EL (cell line): ENCODE measurements at regions not wholly inside any gene's neighbourhood (a gene's known extent, or its start where the extent isn't known, plus 50 kb on each side); places are given as distances from the start of the nearest gene placed in this dataset.
A peak's percentile ranks its signal among the peaks of the same experiment; 100 is the strongest.
"Not testable (repeated sequence)": the region's sequence is repeated elsewhere in the genome, so short reads cannot be mapped to it uniquely, and the experiment has no call there.

Source experiments
- DNase-seq: peaks from one replicate; pipeline ENCODE4 v3.0.0-alpha.2; 2016

DNA sequence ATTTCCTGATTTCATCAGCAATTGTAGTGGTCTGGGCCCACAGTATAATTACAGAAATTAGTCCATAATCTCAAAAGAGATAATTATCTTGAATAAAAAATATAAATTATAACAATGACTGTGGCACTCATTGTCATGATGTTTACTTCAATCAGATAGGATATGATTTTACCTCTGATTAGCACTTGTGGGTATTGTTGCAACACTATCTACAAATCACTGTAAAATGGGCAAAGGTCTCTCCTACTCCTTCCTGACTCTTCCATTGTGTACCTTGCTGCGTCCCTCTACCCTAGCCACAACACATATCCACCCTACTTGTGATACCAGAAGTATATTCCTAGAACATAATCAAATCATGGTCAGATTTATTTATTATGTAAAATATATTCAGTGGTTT lies 200.9 kb upstream of the TRIB2 start:
- no peak for DNase-seq

DNA sequence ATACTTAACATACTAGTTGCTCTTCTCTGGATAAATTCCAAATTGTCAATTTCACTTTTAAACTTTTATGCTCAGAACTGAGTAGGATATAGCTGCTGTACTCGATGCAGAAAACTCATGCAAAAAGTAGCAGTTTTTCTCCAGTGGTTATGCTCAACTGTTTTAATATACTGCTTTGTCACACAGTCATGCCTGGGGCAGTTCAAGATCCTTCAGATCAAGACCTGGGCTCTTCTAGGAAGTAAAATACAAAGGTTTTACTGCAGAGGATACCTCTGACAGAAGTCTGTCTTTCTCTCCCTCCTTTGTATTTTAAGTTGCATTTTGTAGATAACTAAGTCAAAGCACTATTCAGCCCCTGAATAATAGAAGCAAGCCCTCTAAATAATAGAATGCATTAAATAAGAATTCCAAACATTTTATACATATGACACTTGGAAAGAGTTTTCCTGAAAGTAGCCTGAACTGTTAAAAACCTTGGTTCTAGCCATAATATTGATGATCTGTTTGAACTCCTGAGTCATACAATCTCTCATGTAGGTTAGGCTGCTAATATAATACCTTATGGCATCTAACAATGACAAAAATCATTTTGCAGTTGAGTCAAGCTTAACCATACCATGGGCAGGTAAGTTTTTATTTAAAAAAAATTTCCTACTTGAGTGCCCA lies 183.3 kb upstream of the TRIB2 start:
- DNase-seq = peak; percentile 33

DNA sequence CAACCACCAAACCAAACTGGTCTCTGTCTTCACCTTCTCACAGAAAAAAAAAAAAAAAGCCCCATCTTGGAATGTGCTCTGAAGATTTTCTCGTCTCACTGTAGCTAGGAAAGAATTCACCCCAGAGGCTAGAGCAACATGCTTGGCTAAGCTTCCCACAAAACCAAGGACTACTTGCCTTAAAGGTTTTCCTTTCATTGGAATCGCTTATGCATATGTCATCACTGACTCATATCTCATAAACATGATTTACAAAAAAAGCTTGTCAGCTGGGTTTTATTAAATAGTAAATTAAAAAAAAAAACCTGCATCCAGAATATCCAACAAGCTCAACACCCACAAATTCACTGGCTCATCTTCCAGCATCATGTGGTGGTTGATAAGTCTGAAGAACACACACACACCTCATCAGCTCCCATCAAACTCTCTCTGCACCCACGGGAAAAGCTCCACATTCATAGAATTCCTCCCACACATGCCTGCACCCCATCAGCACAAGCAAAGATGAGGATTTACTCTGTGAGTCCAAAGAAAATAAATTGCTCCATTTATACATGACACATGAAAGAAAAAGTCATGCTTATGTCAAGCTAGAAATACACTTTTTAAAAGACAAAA lies 182.0 kb upstream of the TRIB2 start:
- DNase-seq = peak; percentile 97

DNA sequence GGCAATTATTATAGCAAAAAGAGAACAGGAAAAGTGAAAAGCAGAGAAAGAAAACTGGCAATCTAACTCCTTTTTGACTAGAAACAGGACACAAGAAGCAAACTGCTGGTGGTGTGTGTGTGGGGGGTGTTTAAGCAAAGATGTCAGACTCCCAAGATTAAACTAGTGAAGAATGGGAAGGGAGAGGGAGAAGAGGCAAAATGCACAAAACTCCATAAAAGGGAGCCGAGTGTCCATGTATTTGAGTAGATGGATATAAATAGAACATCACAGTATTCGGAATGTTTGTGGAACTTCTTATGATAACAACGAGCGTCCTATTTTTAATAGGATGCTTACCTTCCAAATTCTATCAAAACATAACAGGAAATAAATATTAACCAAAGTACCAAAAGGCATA lies 179.8 kb upstream of the TRIB2 start:
- no peak for DNase-seq

DNA sequence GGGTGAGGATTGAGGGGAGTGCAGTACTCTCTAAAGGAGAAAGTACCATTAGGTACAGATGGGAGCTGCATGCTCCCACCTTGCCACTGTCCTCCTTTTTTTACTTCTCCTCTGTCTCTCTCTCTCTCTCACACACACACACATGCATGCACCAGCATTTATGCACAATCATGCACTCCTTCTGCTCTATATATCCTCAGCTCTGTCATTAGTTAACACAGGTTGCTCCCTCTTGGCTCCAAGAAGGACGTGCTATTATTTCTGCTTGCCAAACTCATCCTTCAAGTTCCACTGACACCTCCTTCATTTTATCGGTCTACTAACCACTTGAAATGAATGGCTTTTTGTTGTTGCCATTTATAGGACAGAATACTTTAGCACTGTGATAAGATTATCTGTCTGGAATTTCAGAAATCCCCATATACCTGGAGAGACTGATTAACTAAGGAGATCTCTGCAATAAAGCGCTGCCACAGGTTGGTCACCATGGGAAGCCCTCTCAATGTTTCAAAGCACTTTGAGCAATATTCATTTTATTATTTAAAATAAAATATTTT lies 178.5 kb upstream of the TRIB2 start:
- DNase-seq = no peak

DNA sequence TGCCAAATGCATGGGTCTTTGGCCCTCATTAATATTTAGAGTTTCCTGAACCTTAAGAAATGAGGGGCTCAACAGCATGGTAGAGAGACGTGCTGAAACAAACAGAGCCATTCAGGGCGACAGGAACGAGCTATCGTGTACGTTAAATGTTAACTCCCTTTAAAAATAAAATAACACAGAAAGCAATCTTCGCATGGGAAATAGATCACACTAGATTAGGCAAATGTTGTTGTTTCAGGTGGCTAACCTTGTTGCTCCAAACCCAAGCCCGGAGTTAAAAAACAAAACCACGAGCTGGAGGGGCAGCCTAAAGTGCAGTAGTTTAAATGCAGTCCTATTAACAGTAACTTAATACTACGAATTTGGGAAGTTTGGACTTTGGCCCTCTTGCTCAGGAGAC lies 177.4 kb upstream of the TRIB2 start:
- no peak for DNase-seq

DNA sequence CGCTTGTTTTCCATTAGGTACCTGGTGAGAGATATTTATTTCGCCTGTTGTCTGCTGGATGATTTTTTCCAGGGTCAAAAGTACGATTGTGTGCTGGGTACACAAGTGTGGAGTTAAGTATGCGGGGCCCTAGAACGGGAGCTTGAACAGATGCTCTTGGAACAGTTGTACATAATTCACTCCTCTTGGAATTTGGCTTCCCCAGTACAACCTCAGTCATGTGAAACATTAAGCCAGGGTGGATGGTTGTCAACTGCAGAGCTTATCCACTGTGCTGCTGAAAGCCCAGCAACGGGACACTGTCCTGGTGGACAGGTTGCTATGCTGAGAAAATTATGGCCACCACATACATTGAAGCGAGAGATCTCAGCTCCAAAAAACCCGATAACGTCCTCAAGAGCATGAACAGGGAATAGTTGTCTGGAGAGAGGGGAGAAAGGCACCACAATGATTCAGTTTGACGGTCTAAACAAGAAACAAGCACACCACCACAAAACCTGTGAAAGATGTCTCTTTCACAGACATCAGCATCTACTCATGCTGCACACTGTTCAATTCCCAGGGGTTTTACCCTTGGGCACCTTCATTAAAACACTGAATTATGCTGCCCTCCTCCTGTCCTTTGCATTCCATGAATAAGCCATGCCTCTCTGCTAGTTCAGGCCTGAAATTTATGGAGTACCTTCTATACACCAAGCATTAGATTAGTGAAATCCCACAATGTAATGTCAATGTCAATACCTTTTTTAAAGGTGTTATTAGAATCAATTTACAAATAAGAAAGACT lies 176.8 kb upstream of the TRIB2 start:
- DNase-seq = no peak

DNA sequence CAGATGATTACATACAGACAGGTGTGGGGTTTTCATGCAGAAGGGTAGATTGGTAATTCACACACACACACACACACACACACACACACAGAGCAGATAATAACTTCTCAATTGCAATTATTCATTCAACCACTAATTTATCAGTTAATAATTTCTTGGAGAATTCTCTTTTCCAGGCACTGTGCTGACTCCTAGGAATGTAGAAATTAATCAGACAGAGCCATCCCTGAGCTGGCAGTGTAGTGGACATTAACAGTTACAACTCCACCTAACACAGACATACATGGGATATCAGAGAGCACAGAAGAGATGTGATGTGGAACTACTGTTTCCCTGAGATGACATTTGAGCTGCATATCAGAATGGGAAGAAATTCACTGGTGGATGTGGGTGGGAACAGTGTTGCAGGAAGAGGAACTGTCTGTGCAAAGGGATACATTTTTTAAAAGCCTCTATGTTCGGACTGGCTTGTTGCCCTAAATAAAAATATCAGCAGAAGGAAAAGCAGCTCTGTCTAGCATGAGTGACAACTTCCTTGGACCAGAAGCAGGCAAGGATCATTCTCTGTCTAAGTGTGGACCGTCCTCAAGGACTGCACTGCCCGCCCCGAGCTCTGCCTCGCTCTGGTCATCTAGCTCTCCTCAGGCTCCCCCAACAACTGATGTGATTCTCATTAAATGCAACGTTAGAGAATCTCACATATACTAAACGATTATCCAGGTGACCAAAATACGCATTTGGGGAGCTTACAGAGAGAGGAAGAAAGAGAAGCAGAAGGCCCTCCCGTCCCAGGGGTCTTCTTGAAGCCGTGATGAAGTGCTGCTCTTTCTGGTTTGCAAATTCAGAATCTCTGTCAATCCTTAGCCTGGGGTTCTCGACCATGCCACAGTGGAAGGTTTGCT lies 173.4 kb upstream of the TRIB2 start:
- DNase-seq = no peak

DNA sequence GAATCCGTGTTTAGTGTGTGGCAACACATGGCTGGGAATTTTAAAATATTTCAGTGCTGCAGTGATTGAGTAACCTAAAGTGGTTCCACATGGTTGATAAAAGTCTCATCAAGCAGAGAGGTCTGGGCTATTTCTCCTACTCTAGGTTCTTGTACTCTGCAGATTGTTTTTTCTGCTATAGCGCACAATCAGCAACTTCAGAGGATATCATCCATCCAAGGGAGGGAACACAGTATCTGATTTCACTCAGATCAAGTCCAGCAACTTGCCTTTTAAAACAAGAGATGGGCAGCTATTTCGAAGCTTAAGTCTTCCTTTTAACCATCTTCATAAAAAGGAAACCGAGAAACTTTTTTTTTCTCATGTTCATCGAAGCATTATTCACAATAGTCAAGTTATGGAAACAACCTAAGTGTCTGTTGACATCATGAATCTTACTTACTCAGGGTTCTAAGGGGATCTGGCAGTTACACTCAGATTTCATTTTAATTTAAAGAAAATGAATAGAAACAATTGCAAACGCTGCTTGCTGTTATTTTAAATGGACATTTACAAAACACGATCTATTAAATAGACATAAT lies 172.7 kb upstream of the TRIB2 start:
- DNase-seq = no peak

DNA sequence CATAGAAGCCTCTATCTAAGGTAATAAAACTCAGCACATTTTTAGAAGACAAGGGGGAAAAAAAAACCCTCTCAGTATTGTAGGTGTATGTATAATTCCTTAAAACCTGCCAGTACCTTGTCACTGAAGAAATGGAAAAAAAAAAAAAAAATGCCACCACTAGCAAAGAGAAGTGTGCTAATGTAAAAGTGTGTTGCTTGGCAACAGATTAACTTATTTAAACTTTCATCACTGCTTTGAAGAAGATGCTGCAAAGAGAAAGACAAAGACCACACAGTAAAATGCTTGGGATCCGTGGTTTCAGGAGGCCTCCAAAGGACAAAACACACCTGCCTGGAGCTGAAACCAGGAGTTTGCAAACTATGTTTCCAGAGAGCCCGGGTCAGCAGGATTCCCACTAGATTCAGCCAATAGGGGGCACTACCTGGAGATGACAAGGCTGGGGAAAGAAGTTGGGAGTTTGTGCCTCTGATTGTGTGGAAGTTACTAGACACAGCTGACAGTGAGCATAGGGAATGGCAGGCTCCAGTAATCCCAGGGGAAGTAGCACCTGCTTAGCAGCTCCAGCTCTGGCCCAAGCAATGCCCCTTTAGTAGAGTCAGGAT lies 169.1 kb upstream of the TRIB2 start:
- no peak for DNase-seq

DNA sequence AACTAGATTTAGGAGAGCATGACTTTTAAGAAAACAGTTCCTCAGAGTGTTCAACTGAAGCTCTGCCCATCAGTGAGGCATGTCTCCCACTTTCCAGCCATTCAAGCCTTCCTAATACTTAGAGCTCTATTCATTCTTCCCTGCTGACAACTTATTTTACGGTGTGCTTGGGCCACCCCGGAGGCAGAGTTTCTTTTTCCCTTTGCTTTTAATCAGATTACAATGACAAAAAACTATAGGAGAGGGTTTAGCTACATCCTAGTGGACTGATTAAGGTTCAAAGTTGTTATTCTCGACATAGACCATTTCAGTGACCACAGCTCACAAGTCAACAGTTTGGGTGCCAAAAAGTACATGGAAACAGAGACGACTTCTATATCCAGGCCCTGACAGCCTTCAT lies 167.8 kb upstream of the TRIB2 start:
- no peak for DNase-seq

DNA sequence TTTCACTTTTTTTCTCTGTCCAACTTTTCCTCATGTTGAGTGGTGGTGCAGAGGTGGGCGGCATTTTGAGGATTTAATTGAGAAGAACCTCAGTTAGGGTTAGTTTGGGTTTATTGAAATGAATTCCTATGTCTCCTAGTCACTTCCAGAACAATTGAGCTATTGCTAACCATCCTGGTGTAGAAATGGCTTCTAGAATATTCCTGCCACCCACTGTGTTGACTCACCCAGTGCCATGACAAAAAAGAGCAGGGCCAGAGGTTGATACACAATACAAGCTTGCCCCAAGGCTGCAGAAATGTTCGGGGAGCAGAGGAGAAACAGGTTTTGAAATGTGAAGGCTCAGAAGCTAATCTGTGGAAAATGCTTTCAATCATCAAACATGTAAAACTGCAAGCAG lies 167.1 kb upstream of the TRIB2 start:
- DNase-seq = peak; percentile 45

DNA sequence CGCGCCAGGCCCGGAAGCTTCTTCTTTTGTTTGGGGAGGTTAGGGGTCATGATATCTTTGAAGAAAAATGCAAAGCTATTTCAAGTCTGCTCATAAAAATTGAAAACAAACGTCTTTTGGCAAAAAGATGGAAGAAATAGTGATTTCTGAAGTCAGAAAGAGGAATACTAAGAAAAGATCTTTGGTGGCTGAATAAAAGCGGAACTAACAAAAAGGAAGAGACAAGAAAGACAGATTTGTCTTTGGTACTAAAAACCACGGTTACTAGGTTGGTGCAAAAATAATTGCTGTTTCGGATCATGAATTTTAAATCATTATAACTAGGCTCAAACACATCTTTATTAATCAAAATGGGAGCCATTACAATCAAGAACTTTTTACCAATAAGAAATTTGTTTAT lies 164.6 kb upstream of the TRIB2 start:
- no peak for DNase-seq

DNA sequence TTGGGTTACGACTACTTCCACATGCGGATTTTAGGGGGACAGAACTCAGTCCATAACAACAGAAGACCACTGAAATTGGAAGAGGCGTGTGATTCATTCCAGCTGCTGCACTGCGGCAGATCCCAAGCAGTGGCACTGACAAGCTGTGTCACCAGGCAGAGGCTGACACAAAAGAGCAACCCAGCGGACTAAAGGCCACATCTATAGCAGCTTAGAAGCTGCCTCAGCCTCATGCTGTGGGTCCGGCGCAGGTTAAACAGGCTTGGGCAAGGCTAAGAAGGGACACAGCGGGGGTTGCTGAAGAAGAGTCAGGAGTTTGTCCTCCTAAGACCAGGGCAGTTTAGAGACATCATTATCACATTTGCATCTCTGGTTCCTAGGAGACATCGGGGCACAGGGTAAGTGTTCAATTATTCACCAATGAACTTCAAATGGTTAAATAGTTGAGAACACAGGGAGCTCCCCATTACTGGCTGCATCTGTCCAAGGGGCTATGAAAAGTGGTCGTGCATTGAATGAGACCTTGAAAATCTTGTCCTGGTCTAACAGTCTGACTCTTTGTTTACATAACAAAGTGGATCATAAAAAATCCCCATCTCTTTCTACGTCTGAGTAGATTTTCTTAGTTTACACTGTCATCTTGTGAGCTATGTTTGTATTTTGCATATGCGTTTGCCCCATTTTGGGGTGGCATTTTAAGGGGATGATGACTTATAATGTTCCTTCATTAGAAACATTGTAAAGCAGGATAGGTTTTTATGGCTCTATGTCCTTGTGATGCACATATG lies 162.3 kb upstream of the TRIB2 start:
- no peak for DNase-seq

DNA sequence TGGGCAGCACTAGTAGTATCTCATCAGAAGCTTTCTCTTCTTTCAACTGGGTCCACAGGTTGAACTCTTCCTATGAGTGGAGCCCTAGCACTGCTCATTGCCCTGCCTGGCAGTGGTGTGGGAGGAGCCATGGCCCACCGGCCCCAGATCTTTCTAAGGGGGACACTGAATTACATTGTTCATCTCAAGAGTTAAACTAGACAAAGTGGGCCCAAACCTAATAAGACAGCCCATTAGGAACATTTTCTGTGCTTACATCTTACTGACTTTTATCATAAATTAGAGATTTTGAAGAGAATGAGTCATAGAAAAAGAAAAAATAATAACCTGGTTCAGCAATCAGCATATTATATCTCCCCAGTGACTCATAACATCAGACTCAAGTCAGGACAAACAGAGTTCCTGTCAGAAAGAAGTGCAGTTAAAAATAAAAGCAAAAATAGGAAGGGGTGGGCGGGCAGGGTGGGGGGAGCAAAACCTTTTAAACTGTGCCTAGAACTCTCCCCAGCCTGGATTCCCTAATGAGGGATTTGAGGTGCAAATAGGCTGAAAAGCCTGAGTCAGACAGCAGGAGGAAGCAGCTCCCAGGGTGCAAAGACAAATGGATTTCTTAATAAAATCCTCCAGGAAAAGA lies 161.6 kb upstream of the TRIB2 start:
- DNase-seq = peak; percentile 66

DNA sequence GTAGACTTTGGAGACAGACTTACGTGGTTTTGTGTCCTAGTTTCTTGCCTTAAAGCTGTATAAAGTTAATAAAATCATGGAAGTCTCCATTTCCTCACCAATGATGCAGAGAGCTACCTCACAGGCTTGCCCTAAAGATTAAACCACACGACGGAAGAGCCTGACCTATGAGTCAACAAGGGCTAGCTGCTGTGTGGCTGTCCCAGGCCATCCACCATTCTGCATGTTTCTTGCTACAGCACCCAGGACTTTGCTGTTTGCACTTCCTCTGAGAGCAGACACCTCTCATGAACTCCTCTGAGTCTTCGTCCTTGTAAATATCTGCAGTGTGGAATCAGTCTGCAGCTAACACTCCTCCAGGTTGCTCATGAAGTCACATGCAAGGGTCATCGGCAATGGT lies 160.0 kb upstream of the TRIB2 start:
- DNase-seq = peak; percentile 88

DNA sequence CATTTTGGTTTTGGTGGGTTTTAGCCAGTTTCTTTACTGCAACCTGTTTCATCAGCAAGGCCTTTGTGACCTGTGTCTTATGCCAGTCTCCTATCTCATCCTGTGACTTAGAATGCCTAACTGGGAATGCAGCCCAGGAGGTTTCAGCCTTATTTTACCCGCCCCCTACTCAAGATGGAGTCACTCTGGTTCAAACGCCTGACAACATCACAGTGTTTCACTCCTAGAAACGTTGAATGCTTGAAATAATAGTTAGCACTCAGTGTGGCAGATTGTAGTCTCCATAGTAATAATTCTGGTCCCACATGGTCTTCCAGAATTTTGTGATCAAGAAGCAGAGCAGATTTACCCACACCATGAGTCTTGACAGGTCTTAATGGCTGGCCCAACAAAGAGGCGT lies 159.0 kb upstream of the TRIB2 start:
- no peak for DNase-seq

DNA sequence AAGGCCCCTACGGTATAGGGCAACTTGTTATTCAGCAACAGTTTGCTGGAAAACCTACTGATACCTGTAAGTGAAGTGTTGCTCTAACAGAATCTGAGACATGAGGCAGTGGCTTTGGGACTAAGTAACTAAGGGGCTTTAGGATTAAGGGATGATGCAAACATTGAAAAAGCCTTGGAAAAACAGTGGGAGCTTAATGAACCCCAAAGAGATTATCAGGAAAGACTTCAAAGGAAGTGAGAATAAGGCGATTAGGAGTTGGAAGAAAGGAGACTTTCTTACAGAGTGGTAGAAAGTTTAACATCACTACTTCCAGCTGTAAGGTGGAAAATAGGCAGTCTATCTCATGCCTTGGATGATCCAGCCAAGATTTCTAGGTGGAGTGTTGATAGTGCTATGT lies 158.2 kb upstream of the TRIB2 start:
- no peak for DNase-seq

DNA sequence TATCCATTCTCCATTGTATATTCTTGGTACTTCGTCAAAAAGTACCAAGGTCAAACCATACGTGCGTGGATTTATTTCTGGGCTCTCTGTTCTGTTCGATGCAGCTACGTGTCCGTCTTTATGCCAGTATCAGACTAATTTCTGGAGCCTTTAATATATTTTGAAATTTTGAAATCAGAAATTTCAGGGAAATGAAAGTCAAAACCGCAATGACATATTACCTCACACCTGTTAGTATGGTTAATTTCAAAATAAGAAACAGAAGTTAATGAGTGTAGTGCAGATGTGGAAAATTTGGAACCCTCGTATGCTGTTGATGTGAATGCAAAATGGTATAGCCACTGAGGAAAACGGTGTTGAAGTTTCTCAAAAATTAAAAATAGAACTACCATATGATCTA lies 156.1 kb upstream of the TRIB2 start:
- no peak for DNase-seq

DNA sequence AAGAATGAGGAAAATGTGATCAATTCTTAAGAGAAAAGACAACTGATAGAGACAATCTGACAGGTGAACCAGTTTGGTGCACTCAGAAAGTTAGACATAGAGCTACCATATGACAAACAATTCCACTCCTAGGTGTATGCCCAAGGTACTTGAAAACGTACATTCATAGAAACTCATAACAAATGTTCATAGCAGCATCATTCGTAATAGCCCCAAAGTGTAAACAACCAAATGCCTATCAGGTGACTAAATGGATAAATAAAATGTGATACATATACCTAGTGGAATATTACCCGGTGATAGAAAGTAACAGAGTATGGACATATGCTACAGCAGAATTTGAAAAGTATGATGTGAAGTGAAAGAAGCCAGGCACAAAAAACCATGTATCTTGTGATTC lies 149.3 kb upstream of the TRIB2 start:
- DNase-seq = no peak

DNA sequence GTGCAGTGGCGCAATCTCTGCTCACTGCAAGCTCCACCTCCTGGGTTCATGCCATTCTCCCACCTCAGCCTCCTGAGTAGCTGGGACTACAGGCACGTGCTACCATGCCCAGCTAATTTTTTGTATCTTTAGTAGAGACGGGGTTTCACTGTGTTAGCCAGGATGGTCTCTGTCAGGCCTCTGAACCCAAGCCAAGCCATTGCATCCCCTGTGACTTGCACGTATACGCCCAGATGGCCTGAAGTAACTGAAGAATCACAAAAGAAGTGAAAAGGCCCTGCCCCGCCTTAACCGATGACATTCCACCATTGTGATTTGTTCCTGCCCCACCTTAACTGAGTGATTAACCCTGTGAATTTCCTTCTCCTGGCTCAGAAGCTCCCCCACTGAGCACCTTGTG lies 147.2 kb upstream of the TRIB2 start:
- not testable (repeated sequence) for DNase-seq
